Adrenal gland (tissue), 5 donors: ENCODE measurements at regions not wholly inside any gene's neighbourhood (a gene's known extent, or its start where the extent isn't known, plus 50 kb on each side); places are given as distances from the start of the nearest gene placed in this dataset.

Experiments
- POLR2A ChIP-seq, 2 donors: fragments of 450-650 bp; IDR thresholded peaks; one replicate each; pipeline ENCODE4 v1.6.1; 2017; ENCODE audit warnings: antibody characterized with exemption in 2 of 2, mild to moderate bottlenecking in 2 of 2, moderate library complexity in 1 of 2
- TF ChIP-seq, protein P1 (sequence below), 6 experiments: fragments of 450-650 bp in 4 of 6; fragments of 200-600 bp in 2 of 6; sonication (generic) in 1 of 6; IDR thresholded peaks; 1 replicate in 5 of 6; 2 replicates in 1 of 6; pipeline versions ENCODE4 v1.5.1 to v1.8.0; 2016 to 2021; ENCODE audit warnings: antibody characterized with exemption in 6 of 6, mild to moderate bottlenecking in 2 of 6, moderate library complexity in 1 of 6
- donor health status: DM: no; HTN: no; CAD: no.

GRCh38 chr1:194821091-194821490 lies 1634.7 kb upstream of the B3GALT2 start:
- TF ChIP-seq, protein P1, sequence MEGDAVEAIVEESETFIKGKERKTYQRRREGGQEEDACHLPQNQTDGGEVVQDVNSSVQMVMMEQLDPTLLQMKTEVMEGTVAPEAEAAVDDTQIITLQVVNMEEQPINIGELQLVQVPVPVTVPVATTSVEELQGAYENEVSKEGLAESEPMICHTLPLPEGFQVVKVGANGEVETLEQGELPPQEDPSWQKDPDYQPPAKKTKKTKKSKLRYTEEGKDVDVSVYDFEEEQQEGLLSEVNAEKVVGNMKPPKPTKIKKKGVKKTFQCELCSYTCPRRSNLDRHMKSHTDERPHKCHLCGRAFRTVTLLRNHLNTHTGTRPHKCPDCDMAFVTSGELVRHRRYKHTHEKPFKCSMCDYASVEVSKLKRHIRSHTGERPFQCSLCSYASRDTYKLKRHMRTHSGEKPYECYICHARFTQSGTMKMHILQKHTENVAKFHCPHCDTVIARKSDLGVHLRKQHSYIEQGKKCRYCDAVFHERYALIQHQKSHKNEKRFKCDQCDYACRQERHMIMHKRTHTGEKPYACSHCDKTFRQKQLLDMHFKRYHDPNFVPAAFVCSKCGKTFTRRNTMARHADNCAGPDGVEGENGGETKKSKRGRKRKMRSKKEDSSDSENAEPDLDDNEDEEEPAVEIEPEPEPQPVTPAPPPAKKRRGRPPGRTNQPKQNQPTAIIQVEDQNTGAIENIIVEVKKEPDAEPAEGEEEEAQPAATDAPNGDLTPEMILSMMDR (IDR thresholded peaks at IDR 0.05) = no peak
- no peak for TF ChIP-seq POLR2A (IDR thresholded peaks at IDR 0.05)
